ENCODE measurements at regions not wholly inside any gene's neighbourhood (a gene's known extent, or its start where the extent isn't known, plus 50 kb on each side); places are given as distances from the start of the nearest gene placed in this dataset.
A peak's percentile ranks its signal among the peaks of the same experiment; 100 is the strongest.

DNA sequence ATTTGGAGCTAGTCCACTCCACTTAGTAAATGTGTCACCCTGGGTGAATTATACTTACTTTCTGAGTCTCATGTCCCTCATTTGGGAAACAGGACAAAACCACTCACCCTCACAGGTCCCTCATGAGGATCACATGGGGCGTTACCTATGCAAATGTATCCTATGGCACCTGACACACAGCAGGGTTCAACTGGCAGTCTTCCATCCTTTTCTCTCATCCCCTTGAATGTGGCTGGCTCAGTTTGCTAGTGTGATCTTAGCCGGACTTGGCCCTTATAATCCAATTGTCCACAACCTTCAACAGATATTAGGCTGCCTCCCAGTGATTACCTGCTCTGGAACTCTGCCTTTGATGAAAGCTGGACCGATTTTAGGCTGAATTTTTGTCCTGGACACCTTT is 308.8 kb downstream of the MAP2K6 start:
- Histone ChIP-seq H3K9ac (no peak overlapping the region), H3K27ac (no peak overlapping the region), H3K9me3 (ENCODE audit: control insufficient read depth, low read length) (no peaks in the 10 kb centered on the region), H3K79me2 (no peaks in the 10 kb centered on the region), H3K4me1 (no peaks in the 10 kb centered on the region), H3K36me3 (ENCODE audit: control insufficient read depth, insufficient read depth, low read length) (no peaks in the 10 kb centered on the region), H3K4me3 (ENCODE audit: low read depth, low read length) (no peak overlapping the region), H3K27me3 (ENCODE audit: control insufficient read depth, insufficient read depth, low read length) (no peaks in the 10 kb centered on the region), H3K4me2 (ENCODE audit: low read length) (no peak overlapping the region), H2AFZ (no peak overlapping the region)
- TF ChIP-seq, protein P1, sequence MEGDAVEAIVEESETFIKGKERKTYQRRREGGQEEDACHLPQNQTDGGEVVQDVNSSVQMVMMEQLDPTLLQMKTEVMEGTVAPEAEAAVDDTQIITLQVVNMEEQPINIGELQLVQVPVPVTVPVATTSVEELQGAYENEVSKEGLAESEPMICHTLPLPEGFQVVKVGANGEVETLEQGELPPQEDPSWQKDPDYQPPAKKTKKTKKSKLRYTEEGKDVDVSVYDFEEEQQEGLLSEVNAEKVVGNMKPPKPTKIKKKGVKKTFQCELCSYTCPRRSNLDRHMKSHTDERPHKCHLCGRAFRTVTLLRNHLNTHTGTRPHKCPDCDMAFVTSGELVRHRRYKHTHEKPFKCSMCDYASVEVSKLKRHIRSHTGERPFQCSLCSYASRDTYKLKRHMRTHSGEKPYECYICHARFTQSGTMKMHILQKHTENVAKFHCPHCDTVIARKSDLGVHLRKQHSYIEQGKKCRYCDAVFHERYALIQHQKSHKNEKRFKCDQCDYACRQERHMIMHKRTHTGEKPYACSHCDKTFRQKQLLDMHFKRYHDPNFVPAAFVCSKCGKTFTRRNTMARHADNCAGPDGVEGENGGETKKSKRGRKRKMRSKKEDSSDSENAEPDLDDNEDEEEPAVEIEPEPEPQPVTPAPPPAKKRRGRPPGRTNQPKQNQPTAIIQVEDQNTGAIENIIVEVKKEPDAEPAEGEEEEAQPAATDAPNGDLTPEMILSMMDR (IDR thresholded peaks at IDR 0.05) = no peak

GRCh38 chr17:69723741-69724140 is 309.2 kb downstream of the MAP2K6 start:
- Histone ChIP-seq H3K79me2 (no peaks in the 10 kb centered on the region), H3K4me3 (ENCODE audit: low read depth, low read length) (no peak overlapping the region), H2AFZ (no peak overlapping the region), H3K4me2 (ENCODE audit: low read length) (no peak overlapping the region), H3K27ac (no peak overlapping the region), H3K4me1 (no peaks in the 10 kb centered on the region), H3K9ac (no peak overlapping the region), H3K9me3 (ENCODE audit: control insufficient read depth, low read length) (no peaks in the 10 kb centered on the region), H3K27me3 (ENCODE audit: control insufficient read depth, insufficient read depth, low read length) (no peaks in the 10 kb centered on the region), H3K36me3 (ENCODE audit: control insufficient read depth, insufficient read depth, low read length) (no peaks in the 10 kb centered on the region)
- TF ChIP-seq, protein P1 (IDR thresholded peaks at IDR 0.05) = peak; percentile 34

DNA sequence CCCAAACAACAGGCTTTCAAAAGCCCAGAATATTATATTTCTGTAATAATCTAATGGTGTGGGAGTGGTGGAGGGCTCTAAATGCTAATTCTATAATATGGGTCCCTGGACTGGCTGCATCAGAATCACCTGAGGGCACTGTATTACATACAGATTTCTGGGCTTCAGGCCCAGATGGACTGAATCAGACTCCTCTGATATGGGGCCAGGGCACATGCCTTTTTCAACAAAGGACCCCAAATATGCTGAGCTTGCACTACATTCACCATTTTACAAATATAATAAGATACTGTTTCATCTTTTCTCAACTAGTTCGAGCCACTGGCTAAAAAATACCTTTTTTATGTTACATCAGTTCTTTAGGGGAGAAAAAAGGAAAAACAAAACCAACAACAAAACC is 309.7 kb downstream of the MAP2K6 start:
- no peaks in the 10 kb centered on the region for H3K9me3 ChIP-seq (ENCODE audit: control insufficient read depth, low read length)
- H3K4me3 ChIP-seq (ENCODE audit: low read depth, low read length) = no peak overlapping the region
- H3K9ac ChIP-seq = no peak overlapping the region
- H2AFZ ChIP-seq = no peak overlapping the region
- no peak overlapping the region for H3K4me2 ChIP-seq (ENCODE audit: low read length)
- no peaks in the 10 kb centered on the region for H3K36me3 ChIP-seq (ENCODE audit: control insufficient read depth, insufficient read depth, low read length)
- TF ChIP-seq, protein P1 (IDR thresholded peaks at IDR 0.05) = no peak
- H3K79me2 ChIP-seq = no peaks in the 10 kb centered on the region
- H3K4me1 ChIP-seq = no peaks in the 10 kb centered on the region
- no peaks in the 10 kb centered on the region for H3K27me3 ChIP-seq (ENCODE audit: control insufficient read depth, insufficient read depth, low read length)
- H3K27ac ChIP-seq = no peak overlapping the region

GRCh38 chr17:69725146-69725545 is 310.6 kb downstream of the MAP2K6 start:
- TF ChIP-seq, protein P1 (IDR thresholded peaks at IDR 0.05) = no peak
- H3K27ac ChIP-seq = no peak overlapping the region
- no peaks in the 10 kb centered on the region for H3K27me3 ChIP-seq (ENCODE audit: control insufficient read depth, insufficient read depth, low read length)
- H3K9ac ChIP-seq = no peak overlapping the region
- no peaks in the 10 kb centered on the region for H3K79me2 ChIP-seq
- H2AFZ ChIP-seq = no peak overlapping the region
- no peak overlapping the region for H3K4me3 ChIP-seq (ENCODE audit: low read depth, low read length)
- no peaks in the 10 kb centered on the region for H3K36me3 ChIP-seq (ENCODE audit: control insufficient read depth, insufficient read depth, low read length)
- H3K4me1 ChIP-seq = no peaks in the 10 kb centered on the region
- H3K4me2 ChIP-seq (ENCODE audit: low read length) = no peak overlapping the region
- no peaks in the 10 kb centered on the region for H3K9me3 ChIP-seq (ENCODE audit: control insufficient read depth, low read length)

- no peaks in the 10 kb centered on the region for H3K79me2 ChIP-seq
- no peak overlapping the region for H3K27ac ChIP-seq
- H3K4me2 ChIP-seq (ENCODE audit: low read length) = no peak overlapping the region
- no peaks in the 10 kb centered on the region for H3K4me1 ChIP-seq
- H2AFZ ChIP-seq = no peak overlapping the region
- no peak overlapping the region for H3K9ac ChIP-seq
- TF ChIP-seq, protein P1 (IDR thresholded peaks at IDR 0.05) = no peak
- no peak overlapping the region for H3K4me3 ChIP-seq (ENCODE audit: low read depth, low read length)
- H3K9me3 ChIP-seq (ENCODE audit: control insufficient read depth, low read length) = no peaks in the 10 kb centered on the region
- no peaks in the 10 kb centered on the region for H3K36me3 ChIP-seq (ENCODE audit: control insufficient read depth, insufficient read depth, low read length)
- H3K27me3 ChIP-seq (ENCODE audit: control insufficient read depth, insufficient read depth, low read length) = no peaks in the 10 kb centered on the region
These were observed 314.3 kb downstream of the MAP2K6 start for GRCh38 chr17:69728816-69729215.
